Activated naive CD4-positive, alpha-beta T cell treated with Interleukin-2 at 50 U/mL for 16 hours (primary cell): ENCODE measurements at regions not wholly inside any gene's neighbourhood (a gene's known extent, or its start where the extent isn't known, plus 50 kb on each side); places are given as distances from the start of the nearest gene placed in this dataset.

Experiments used
- DNase-seq: peaks from one replicate; pipeline ENCODE4 v3.0.0-alpha.2; 2020

GRCh38 chr22:44589831-44590230, 91.8 kb upstream of the RTL6 start:
- no peak for DNase-seq

GRCh38 chr22:44588348-44588747, 90.3 kb upstream of the RTL6 start:
- no peak for DNase-seq

- no peak for DNase-seq
Measured at GRCh38 chr22:44587737-44588310, 89.8 kb upstream of the RTL6 start.

- DNase-seq = no peak
Measured at GRCh38 chr22:44586999-44587736, 89.1 kb upstream of the RTL6 start.

GRCh38 chr22:44586351-44586990, 88.4 kb upstream of the RTL6 start:
- no peak for DNase-seq

- DNase-seq = no peak
Measured at GRCh38 chr22:44585559-44586350, 87.7 kb upstream of the RTL6 start.

GRCh38 chr22:44584256-44584902, 86.3 kb upstream of the RTL6 start:
- no peak for DNase-seq

- DNase-seq = no peak
Measured at GRCh38 chr22:44583854-44584253, 85.8 kb upstream of the RTL6 start.

GRCh38 chr22:44583061-44583760, 85.2 kb upstream of the RTL6 start:
- no peak for DNase-seq

GRCh38 chr22:44582016-44582415, 84.0 kb upstream of the RTL6 start:
- no peak for DNase-seq

- DNase-seq = no peak
Measured at GRCh38 chr22:44581096-44581435, 83.0 kb upstream of the RTL6 start.

- DNase-seq = no peak
Measured at GRCh38 chr22:44580176-44581095, 82.4 kb upstream of the RTL6 start.

- peak; percentile 1 for DNase-seq
Measured at GRCh38 chr22:44578516-44579230, 80.6 kb upstream of the RTL6 start.

- DNase-seq = no peak
Measured at GRCh38 chr22:44578110-44578457, 80.1 kb upstream of the RTL6 start.

- peak; percentile 1 for DNase-seq
Measured at GRCh38 chr22:44577391-44578109, 79.5 kb upstream of the RTL6 start.

- DNase-seq = no peak
Measured at GRCh38 chr22:44576311-44577260, 78.6 kb upstream of the RTL6 start.

- no peak for DNase-seq
Measured at GRCh38 chr22:44575381-44576268, 77.6 kb upstream of the RTL6 start.
